Retinal pigment epithelial cell (primary cell): ENCODE measurements at regions not wholly inside any gene's neighbourhood (a gene's known extent, or its start where the extent isn't known, plus 50 kb on each side); places are given as distances from the start of the nearest gene placed in this dataset.
"Not testable (repeated sequence)": the region's sequence is repeated elsewhere in the genome, so short reads cannot be mapped to it uniquely, and the experiment has no call there.

Experiments
- DNase-seq: peaks from one replicate; pipeline ENCODE4 v3.0.0-alpha.2; 2010; ENCODE audit warnings: low read depth
- H3K4me3 ChIP-seq: 2 replicates; pipeline ENCODE4 v1.5.1; 2011; ENCODE audit warnings: mild to moderate bottlenecking, low read length, control low read depth, moderate library complexity
- CTCF ChIP-seq: conservative IDR thresholded peaks from 2 replicates; pipeline ENCODE4 v1.5.1; 2011; ENCODE audit warnings: low read depth, low read length, control low read depth, inconsistent platforms

- no peak for DNase-seq
- TF ChIP-seq CTCF, result no peak
- no peak overlapping the region for H3K4me3 ChIP-seq
Observed at GRCh38 chr14:82785756-82786482, 1252.3 kb upstream of the SEL1L start.

GRCh38 chr14:82786483-82786880 lies 1252.8 kb upstream of the SEL1L start:
- no peak for TF ChIP-seq CTCF
- no peak overlapping the region for H3K4me3 ChIP-seq
- DNase-seq, result no peak

- TF ChIP-seq CTCF, result no peak
- peak; percentile 71 for DNase-seq
Observed at GRCh38 chr14:82796086-82796485, 1262.4 kb upstream of the SEL1L start.

GRCh38 chr14:82798276-82798675 lies 1264.6 kb upstream of the SEL1L start:
- no peak overlapping the region for H3K4me3 ChIP-seq
- no peak for DNase-seq
- TF ChIP-seq CTCF, result no peak

More at GRCh38 chr14:82796086-82796485, 1262.4 kb upstream of the SEL1L start:
- no peak overlapping the region for H3K4me3 ChIP-seq

- DNase-seq, result no peak
- no peak overlapping the region for H3K4me3 ChIP-seq
- no peak for TF ChIP-seq CTCF
Observed at GRCh38 chr14:82805892-82806825, 1272.5 kb upstream of the SEL1L start.

- TF ChIP-seq CTCF, result no peak
Observed at GRCh38 chr14:82811246-82811645, 1277.6 kb upstream of the SEL1L start.

GRCh38 chr14:82814339-82814738 lies 1280.7 kb upstream of the SEL1L start:
- not testable (repeated sequence) for H3K4me3 ChIP-seq, DNase-seq

More at GRCh38 chr14:82811246-82811645, 1277.6 kb upstream of the SEL1L start:
- no peak overlapping the region for H3K4me3 ChIP-seq
- no peak for DNase-seq
